ENCODE measurements at regions not wholly inside any gene's neighbourhood (a gene's known extent, or its start where the extent isn't known, plus 50 kb on each side); places are given as distances from the start of the nearest gene placed in this dataset.

DNA sequence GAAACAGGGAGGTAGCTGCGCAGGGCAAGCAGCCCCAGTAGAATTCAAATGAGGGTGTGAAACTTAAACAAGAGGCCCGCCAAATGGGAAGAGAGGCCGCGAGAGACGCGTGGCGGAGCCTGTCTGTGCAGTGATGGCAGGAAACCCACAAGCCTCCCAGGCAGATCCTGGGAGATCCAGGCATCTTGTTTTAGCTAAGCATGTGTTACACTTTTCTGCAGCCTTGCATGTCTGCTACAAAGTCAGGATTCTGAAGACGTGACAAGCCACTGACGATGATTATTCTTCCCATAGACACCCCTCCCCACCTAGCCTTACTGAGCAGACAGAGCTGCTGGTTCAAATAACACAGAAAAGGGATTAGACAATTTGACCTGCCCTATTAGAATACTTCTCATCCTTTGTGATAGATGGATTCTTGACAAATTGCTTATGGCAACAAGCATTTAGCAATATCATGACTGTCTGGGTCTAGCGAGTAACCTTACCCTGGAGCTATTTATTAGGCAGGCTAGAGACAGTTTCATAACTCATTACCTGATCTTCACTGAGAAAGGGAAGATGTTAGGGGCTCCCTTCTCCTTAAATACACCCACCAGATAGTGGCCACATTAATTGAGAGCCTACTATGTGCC, 185.2 kb upstream of the IRS2 start:
- no peaks in the 10 kb centered on the region for H3K36me3 ChIP-seq (ENCODE audit: control insufficient read depth in 5 of 5, insufficient read depth in 5 of 5, low read length in 5 of 5)
- no peaks in the 10 kb centered on the region for H3K27me3 ChIP-seq (ENCODE audit: control insufficient read depth in 5 of 5, insufficient read depth in 4 of 5, low read length in 5 of 5)
- peak overlapping the region; percentile 20 for H3K27ac ChIP-seq (ENCODE audit: low read depth, low read length)
- H3K9ac ChIP-seq (ENCODE audit: low read length in 5 of 5), result no peak overlapping the region
- no peak overlapping the region for H3K4me3 ChIP-seq (ENCODE audit: low read depth in 1 of 5, low read length in 5 of 5)
- H3K9me3 ChIP-seq (ENCODE audit: control insufficient read depth in 5 of 5, low read length in 5 of 5), result peaks cover 0 to 10% (median 0%) of the 10 kb centered on the region in 5 donors
- H3K4me1 ChIP-seq (ENCODE audit: control insufficient read depth in 5 of 5, insufficient read depth in 5 of 5, low read length in 5 of 5), result peaks cover 4 to 31% (median 23%) of the 10 kb centered on the region in 5 donors

DNA sequence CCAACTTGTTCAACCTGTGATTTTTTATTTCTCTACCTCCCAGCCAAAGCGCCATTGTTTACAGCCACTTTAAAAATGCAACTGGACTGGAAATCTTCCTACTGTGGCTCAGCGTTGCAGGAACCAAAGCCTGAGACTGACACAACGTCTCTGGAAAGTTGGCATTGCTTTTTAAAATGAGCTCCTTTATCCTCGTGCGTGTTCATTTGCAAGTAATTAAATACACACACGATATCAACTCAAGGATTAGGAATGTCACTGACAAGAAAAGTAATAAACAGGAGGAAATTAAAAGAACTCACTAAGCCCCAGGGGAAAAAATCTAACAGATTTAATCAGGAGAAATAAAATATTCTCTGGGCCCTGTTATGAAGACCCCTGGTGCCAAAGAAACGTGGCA, 184.6 kb upstream of the IRS2 start:
- Histone ChIP-seq H3K36me3 (ENCODE audit: control insufficient read depth in 5 of 5, insufficient read depth in 5 of 5, low read length in 5 of 5) (no peaks in the 10 kb centered on the region), H3K9ac (ENCODE audit: low read length in 5 of 5) (no peak overlapping the region), H3K4me3 (ENCODE audit: low read depth in 1 of 5, low read length in 5 of 5) (no peak overlapping the region), H3K27ac (ENCODE audit: low read depth, low read length) (peak overlapping the region; percentile 20), H3K4me1 (ENCODE audit: control insufficient read depth in 5 of 5, insufficient read depth in 5 of 5, low read length in 5 of 5) (peaks cover 4 to 26% (median 19%) of the 10 kb centered on the region in 5 donors), H3K9me3 (ENCODE audit: control insufficient read depth in 5 of 5, low read length in 5 of 5) (peaks cover 0 to 10% (median 0%) of the 10 kb centered on the region in 5 donors), H3K27me3 (ENCODE audit: control insufficient read depth in 5 of 5, insufficient read depth in 4 of 5, low read length in 5 of 5) (no peaks in the 10 kb centered on the region)

DNA sequence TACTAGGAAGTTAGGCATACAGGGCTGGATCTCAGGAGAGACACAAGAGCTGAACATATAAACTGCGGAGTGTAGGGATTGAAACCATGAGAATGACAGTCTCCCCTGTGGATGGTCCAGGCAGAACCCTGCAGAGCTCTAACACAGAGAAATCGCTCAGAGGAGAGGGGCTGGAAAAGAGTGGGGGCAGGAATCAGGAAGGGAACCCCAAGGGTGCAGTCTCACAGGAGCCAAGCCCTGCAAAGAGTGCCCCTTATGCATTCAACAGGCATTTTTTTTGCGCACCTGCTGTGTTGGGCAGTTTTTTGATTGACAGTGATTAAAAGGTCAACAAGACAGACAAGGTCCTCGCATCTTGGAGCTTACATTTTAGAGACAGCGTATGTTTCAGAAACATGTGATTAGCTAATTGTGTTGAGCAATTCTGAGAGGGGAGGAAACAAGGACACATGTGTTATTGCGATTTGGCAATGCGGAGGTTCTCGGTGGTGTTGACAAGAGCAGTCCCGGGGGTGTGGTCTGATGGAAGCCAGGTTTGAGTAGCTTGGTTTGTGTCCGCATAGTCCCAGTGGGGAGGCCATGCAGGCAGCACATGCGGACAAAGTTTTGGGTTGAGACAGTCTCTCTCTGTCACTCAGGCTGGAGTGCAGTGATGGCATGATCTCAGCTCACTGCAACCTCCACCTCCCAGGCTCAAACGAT, 182.6 kb upstream of the IRS2 start:
- no peak overlapping the region for H3K4me3 ChIP-seq (ENCODE audit: low read depth in 1 of 5, low read length in 5 of 5)
- no peaks in the 10 kb centered on the region for H3K36me3 ChIP-seq (ENCODE audit: control insufficient read depth in 5 of 5, insufficient read depth in 5 of 5, low read length in 5 of 5)
- peaks cover 0 to 10% (median 0%) of the 10 kb centered on the region in 5 donors for H3K9me3 ChIP-seq (ENCODE audit: control insufficient read depth in 5 of 5, low read length in 5 of 5)
- H3K9ac ChIP-seq (ENCODE audit: low read length in 5 of 5), result no peak overlapping the region
- no peaks in the 10 kb centered on the region for H3K27me3 ChIP-seq (ENCODE audit: control insufficient read depth in 5 of 5, insufficient read depth in 4 of 5, low read length in 5 of 5)
- peaks cover 4 to 24% (median 16%) of the 10 kb centered on the region in 5 donors for H3K4me1 ChIP-seq (ENCODE audit: control insufficient read depth in 5 of 5, insufficient read depth in 5 of 5, low read length in 5 of 5)
- no peak overlapping the region for H3K27ac ChIP-seq (ENCODE audit: low read depth, low read length)

DNA sequence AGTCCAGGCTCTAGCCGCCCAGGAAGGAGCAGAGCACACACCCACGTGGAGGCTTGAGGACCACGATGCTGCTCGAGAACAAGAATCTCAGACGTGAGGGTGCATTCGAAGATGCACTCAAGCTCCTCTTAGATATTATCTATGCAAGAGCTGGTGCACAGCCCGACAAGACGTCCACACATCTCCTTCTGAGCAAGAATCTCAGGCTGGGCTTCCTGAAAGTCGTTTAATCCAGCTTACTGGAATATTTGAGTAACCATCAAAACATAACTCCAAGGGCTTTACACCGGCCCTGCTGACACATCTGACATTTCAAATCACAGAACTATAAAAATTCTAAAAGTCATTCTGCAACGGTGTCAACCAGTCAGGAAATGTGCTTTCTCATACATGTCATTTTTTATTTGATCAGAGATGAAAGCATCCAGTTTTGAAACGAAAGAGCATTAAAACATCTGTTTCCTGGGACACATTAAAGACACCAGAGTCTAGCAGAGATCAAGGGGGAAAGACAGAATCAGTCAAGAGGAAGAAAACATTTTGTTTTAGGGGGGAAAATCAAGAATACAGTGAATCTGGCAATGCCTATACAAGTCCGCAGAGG, 177.7 kb upstream of the IRS2 start:
- Histone ChIP-seq H3K9me3 (ENCODE audit: control insufficient read depth in 5 of 5, low read length in 5 of 5) (peaks cover 0 to 2% (median 0%) of the 10 kb centered on the region in 5 donors), H3K27me3 (ENCODE audit: control insufficient read depth in 5 of 5, insufficient read depth in 4 of 5, low read length in 5 of 5) (peaks cover 0 to 7% (median 0%) of the 10 kb centered on the region in 5 donors), H3K4me1 (ENCODE audit: control insufficient read depth in 5 of 5, insufficient read depth in 5 of 5, low read length in 5 of 5) (peaks cover 0 to 5% (median 4%) of the 10 kb centered on the region in 5 donors), H3K36me3 (ENCODE audit: control insufficient read depth in 5 of 5, insufficient read depth in 5 of 5, low read length in 5 of 5) (no peaks in the 10 kb centered on the region), H3K9ac (ENCODE audit: low read length in 5 of 5) (no peak overlapping the region), H3K4me3 (ENCODE audit: low read depth in 1 of 5, low read length in 5 of 5) (no peak overlapping the region), H3K27ac (ENCODE audit: low read depth, low read length) (no peak overlapping the region)

DNA sequence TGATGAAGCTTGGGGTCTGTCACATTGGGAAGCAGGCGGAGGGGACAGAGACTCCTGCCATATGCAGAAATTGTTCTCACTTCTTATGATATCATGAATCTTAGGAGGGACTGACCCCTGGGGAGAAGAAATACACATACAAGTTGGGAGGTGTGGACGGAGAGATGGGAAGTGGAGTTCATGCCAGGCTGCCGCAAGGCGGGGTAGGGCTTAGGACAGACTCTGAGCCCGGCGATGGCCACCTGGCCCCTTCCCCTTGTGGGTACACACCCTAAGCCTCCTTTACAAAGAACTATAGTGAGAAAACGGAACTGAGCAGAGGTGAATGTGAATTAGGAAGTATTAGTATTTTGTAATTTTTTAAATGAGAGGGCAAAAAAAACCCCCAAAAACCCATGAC, 177.0 kb upstream of the IRS2 start:
- Histone ChIP-seq H3K4me1 (ENCODE audit: control insufficient read depth in 5 of 5, insufficient read depth in 5 of 5, low read length in 5 of 5) (no peaks in the 10 kb centered on the region), H3K9ac (ENCODE audit: low read length in 5 of 5) (no peak overlapping the region), H3K27me3 (ENCODE audit: control insufficient read depth in 5 of 5, insufficient read depth in 4 of 5, low read length in 5 of 5) (peaks cover 0 to 7% (median 0%) of the 10 kb centered on the region in 5 donors), H3K27ac (ENCODE audit: low read depth, low read length) (no peak overlapping the region), H3K4me3 (ENCODE audit: low read depth in 1 of 5, low read length in 5 of 5) (no peak overlapping the region), H3K36me3 (ENCODE audit: control insufficient read depth in 5 of 5, insufficient read depth in 5 of 5, low read length in 5 of 5) (no peaks in the 10 kb centered on the region), H3K9me3 (ENCODE audit: control insufficient read depth in 5 of 5, low read length in 5 of 5) (peaks cover 0 to 3% (median 0%) of the 10 kb centered on the region in 5 donors)

DNA sequence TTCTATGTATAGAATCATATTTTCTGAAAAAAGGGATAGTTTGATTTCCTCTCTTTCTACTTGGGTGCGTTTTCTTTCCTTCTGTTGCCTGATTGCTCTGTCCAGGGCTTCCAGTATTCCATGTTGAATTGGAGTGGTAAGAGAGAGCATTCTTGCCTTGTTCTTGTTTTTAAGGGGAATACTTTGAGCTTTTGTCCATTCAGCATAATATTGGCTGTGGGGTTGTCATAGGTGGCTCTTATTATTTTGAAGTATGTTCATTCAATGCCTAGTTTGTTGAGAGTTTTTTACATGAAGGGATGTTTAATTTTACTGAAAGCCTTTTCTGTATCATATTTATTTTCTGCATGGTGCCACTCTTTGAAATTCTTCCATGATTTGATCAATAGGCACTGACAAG, 173.5 kb upstream of the IRS2 start:
- H3K4me1 ChIP-seq (ENCODE audit: control insufficient read depth in 5 of 5, insufficient read depth in 5 of 5, low read length in 5 of 5), result peaks cover 0 to 16% (median 10%) of the 10 kb centered on the region in 5 donors
- no peak overlapping the region for H3K9ac ChIP-seq (ENCODE audit: low read length in 5 of 5)
- H3K4me3 ChIP-seq (ENCODE audit: low read depth in 1 of 5, low read length in 5 of 5), result no peak overlapping the region
- no peak overlapping the region for H3K27ac ChIP-seq (ENCODE audit: low read depth, low read length)
- peaks cover 0 to 7% (median 0%) of the 10 kb centered on the region in 5 donors for H3K27me3 ChIP-seq (ENCODE audit: control insufficient read depth in 5 of 5, insufficient read depth in 4 of 5, low read length in 5 of 5)
- no peaks in the 10 kb centered on the region for H3K36me3 ChIP-seq (ENCODE audit: control insufficient read depth in 5 of 5, insufficient read depth in 5 of 5, low read length in 5 of 5)
- H3K9me3 ChIP-seq (ENCODE audit: control insufficient read depth in 5 of 5, low read length in 5 of 5), result peaks cover 0 to 3% (median 0%) of the 10 kb centered on the region in 5 donors

DNA sequence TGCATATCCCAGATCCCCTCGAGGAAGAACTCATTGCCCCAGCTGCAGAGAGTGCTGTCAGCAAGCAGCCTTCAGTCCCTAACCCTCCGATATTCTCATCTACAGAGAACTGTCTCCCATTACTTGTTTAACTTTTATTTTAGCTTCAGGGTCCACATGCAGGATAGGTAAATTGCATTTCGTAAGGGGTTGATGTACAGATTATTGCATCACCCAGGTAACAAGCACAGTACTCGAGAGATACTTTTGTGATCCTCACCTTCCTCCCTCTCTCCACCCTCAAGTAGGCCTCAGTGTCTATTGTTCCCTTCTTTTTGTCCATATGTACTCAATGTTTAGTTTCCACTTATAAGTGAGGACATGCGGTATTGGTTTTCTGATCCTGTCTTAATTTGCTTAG, 171.5 kb upstream of the IRS2 start:
- Histone ChIP-seq H3K9me3 (ENCODE audit: control insufficient read depth in 5 of 5, low read length in 5 of 5) (peaks cover 0 to 3% (median 0%) of the 10 kb centered on the region in 5 donors), H3K27ac (ENCODE audit: low read depth, low read length) (no peak overlapping the region), H3K4me3 (ENCODE audit: low read depth in 1 of 5, low read length in 5 of 5) (no peak overlapping the region), H3K4me1 (ENCODE audit: control insufficient read depth in 5 of 5, insufficient read depth in 5 of 5, low read length in 5 of 5) (peaks cover 0 to 16% (median 10%) of the 10 kb centered on the region in 5 donors), H3K9ac (ENCODE audit: low read length in 5 of 5) (no peak overlapping the region), H3K36me3 (ENCODE audit: control insufficient read depth in 5 of 5, insufficient read depth in 5 of 5, low read length in 5 of 5) (no peaks in the 10 kb centered on the region), H3K27me3 (ENCODE audit: control insufficient read depth in 5 of 5, insufficient read depth in 4 of 5, low read length in 5 of 5) (peaks cover 0 to 4% (median 0%) of the 10 kb centered on the region in 5 donors)

DNA sequence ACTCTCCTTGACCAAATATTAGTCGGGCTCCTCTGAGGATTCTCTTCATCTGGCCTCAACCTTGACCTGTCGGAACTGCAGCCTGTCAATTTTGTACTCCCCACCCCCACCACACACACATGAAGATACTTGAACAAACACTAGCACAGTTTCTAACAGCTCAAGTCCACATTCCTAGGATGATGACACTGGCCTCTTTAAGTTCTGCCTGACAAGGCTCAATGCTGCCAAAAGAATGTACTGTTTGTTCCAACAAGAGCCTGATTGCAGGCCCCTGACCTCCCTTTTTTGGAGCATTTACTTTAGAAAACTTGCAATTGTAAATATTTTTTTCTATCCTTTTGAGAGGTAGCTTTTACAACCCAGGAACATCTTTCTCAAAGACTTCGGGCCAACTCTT, 169.2 kb upstream of the IRS2 start:
- Histone ChIP-seq H3K27me3 (ENCODE audit: control insufficient read depth in 5 of 5, insufficient read depth in 4 of 5, low read length in 5 of 5) (no peaks in the 10 kb centered on the region), H3K36me3 (ENCODE audit: control insufficient read depth in 5 of 5, insufficient read depth in 5 of 5, low read length in 5 of 5) (no peaks in the 10 kb centered on the region), H3K4me3 (ENCODE audit: low read depth in 1 of 5, low read length in 5 of 5) (no peak overlapping the region), H3K9me3 (ENCODE audit: control insufficient read depth in 5 of 5, low read length in 5 of 5) (peaks cover 0 to 3% (median 0%) of the 10 kb centered on the region in 5 donors), H3K27ac (ENCODE audit: low read depth, low read length) (no peak overlapping the region), H3K4me1 (ENCODE audit: control insufficient read depth in 5 of 5, insufficient read depth in 5 of 5, low read length in 5 of 5) (peaks cover 0 to 16% (median 10%) of the 10 kb centered on the region in 5 donors), H3K9ac (ENCODE audit: low read length in 5 of 5) (no peak overlapping the region)

DNA sequence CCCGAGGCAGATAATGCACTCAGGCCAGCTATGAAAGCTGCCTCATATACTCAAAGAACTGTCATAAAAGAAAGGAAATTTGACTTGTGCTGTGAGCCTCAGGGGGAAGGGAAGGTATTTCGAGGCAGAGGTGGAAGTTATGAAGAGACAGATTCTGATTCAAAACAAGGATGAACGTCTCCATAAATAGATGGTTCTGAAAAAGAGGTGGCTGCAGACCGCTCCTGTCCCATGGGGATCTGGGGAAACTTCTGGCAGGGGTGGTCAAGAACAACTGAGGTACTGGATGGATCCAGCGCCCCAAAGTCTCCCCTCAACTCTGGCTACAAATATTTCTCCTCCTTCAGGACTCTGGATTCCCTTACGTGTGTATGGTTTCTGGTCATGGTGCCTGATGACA, 168.1 kb upstream of the IRS2 start:
- no peaks in the 10 kb centered on the region for H3K27me3 ChIP-seq (ENCODE audit: control insufficient read depth in 5 of 5, insufficient read depth in 4 of 5, low read length in 5 of 5)
- no peaks in the 10 kb centered on the region for H3K36me3 ChIP-seq (ENCODE audit: control insufficient read depth in 5 of 5, insufficient read depth in 5 of 5, low read length in 5 of 5)
- peaks cover 0 to 16% (median 10%) of the 10 kb centered on the region in 5 donors for H3K4me1 ChIP-seq (ENCODE audit: control insufficient read depth in 5 of 5, insufficient read depth in 5 of 5, low read length in 5 of 5)
- H3K9ac ChIP-seq (ENCODE audit: low read length in 5 of 5), result no peak overlapping the region
- H3K27ac ChIP-seq (ENCODE audit: low read depth, low read length), result no peak overlapping the region
- H3K9me3 ChIP-seq (ENCODE audit: control insufficient read depth in 5 of 5, low read length in 5 of 5), result peaks cover 0 to 3% (median 0%) of the 10 kb centered on the region in 5 donors
- H3K4me3 ChIP-seq (ENCODE audit: low read depth in 1 of 5, low read length in 5 of 5), result no peak overlapping the region

DNA sequence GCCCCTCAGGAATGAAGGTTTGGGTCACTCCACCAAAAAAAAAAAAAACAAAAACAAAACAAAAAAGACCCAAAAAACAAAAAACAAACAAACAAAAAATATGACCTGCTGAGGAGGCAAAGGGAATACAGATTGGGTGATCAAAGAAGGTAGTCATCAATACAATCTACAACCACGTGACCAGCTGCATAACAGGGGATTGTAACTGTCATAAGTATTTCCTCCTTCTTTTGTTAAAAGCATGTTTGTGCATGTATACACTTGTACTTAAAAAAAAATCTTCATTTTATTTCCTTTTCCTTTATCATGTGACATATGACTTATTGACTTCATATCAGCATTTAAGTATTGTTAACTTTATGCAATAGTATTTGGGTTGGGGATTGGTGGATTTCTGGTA, 165.1 kb upstream of the IRS2 start:
- no peak overlapping the region for H3K4me3 ChIP-seq (ENCODE audit: low read depth in 1 of 5, low read length in 5 of 5)
- H3K27ac ChIP-seq (ENCODE audit: low read depth, low read length), result no peak overlapping the region
- H3K9me3 ChIP-seq (ENCODE audit: control insufficient read depth in 5 of 5, low read length in 5 of 5), result peaks cover 0 to 2% (median 0%) of the 10 kb centered on the region in 5 donors
- no peaks in the 10 kb centered on the region for H3K36me3 ChIP-seq (ENCODE audit: control insufficient read depth in 5 of 5, insufficient read depth in 5 of 5, low read length in 5 of 5)
- no peak overlapping the region for H3K9ac ChIP-seq (ENCODE audit: low read length in 5 of 5)
- H3K27me3 ChIP-seq (ENCODE audit: control insufficient read depth in 5 of 5, insufficient read depth in 4 of 5, low read length in 5 of 5), result no peaks in the 10 kb centered on the region
- H3K4me1 ChIP-seq (ENCODE audit: control insufficient read depth in 5 of 5, insufficient read depth in 5 of 5, low read length in 5 of 5), result peaks cover 0 to 15% (median 10%) of the 10 kb centered on the region in 5 donors
